ENCODE measurements at regions not wholly inside any gene's neighbourhood (a gene's known extent, or its start where the extent isn't known, plus 50 kb on each side); places are given as distances from the start of the nearest gene placed in this dataset.
"Not testable (repeated sequence)": the region's sequence is repeated elsewhere in the genome, so short reads cannot be mapped to it uniquely, and the experiment has no call there.

DNA sequence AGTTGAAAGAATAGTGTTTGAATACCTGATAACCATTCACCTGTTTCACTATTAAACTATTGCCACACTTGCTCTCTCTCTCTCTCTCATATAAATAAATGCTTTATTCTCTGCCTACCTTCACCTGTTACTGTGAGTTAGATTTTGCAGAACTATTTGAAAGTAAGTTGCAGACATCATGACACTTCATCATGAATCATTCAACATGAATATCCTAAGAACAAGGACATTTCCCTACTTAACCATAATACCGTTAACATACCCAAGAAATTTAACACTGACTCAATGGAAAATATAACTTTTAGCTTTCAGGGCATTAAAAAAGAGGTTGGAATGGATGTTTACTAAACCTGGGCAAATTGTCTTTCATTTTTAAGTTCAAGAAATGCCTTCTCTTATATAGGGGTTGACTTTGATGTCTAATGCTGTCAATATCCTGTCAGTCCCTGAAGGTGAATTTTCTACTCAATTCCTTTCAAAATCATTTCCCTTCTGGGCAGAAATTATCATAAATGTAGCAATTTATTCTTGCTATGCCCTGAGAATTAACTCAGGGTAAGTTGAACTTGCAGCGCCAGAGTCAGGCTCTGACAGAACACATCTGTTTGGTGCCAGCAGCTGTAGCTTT is 582.6 kb upstream of the TLE4 start:
- no peak for DNase-seq

DNA sequence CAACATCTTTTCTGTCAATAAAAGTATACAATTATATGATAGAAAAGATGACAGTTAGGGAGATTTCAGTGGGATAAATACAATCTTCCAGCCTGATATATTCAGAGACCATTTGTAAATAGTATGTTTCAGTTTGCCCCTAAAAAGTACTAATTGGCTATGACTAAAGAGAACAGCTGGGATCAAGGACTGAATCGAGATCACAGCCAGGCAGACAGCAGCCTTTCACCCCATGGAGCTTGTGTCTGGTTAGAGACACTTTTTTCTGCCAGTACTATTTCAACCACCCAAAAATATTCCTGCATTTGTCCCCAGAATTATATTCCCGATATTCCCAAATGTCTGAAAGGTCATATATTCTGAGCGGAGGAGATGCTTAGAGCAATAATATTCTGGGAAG is 577.3 kb upstream of the TLE4 start:
- no peak for DNase-seq

DNA sequence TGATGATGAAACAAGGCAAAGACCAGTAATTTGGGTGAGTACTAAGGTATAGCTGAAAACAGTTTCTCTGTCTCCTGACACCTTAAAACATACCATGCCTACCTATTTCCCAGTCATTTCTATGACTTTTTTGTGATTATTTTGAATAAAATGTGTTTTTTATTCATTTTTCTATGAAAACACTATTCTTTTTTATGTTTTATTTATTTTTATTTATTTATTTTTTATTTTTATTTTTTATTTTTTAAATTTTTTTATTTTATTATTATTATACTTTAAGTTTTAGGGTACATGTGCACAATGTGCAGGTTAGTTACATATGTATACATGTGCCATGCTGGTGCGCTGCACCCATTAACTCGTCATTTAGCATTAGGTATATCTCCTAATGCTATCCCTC is 576.8 kb upstream of the TLE4 start:
- DNase-seq, result not testable (repeated sequence)

DNA sequence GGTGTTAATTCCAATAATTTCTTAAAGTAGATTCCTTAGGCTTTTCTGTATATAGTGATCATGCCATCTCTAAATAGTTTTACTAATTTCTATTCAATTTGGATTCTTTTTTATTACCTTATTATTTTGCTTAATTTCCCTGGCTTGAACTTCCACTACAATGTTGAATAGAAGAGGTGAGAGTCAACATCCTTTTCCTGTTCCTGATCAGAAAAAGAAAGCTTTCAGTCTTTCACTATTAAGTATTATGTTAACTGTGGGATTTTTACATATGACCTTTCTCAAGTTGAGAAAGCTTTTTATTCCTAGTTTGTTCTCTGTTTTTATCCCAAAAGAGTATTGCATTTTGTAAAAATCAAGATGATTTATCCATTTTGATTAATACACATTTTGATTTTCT is 574.5 kb upstream of the TLE4 start:
- DNase-seq, result no peak

DNA sequence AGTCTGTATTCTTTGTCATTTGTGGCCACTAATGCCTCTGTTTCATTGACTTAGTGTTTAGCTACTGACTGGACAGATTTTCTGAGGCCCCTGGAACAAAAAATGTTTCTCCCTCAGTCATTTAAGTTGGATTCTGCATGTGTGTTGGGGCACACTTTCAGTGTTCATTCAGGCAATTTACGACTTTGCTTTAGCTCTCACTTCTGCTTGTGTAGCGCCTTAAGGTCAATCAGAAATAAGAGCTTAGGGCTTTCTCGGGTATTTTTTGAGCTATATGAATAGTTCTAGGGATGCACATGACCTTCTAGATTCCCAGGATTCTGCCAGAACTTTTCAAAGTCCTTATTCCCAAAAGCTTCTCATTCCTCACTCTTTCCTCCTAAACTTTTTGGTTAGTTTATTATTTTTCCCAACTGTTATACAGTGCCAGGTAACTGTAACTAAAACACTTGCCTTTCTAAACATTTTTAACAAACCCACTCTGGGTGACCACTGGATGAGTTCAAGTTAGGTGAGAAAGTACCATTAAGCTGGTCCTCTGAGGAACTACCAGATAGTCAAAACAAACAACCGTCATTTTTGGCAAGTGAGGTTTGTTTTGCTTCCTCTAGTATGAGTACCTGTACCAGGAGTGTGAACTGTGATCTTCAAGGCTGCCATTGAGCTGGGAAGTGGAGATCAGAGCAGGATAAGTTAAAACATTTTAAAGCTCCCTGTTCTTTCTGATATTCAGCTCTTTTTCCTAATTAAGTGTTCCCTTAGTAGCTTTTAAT is 571.3 kb upstream of the TLE4 start:
- DNase-seq, result no peak

DNA sequence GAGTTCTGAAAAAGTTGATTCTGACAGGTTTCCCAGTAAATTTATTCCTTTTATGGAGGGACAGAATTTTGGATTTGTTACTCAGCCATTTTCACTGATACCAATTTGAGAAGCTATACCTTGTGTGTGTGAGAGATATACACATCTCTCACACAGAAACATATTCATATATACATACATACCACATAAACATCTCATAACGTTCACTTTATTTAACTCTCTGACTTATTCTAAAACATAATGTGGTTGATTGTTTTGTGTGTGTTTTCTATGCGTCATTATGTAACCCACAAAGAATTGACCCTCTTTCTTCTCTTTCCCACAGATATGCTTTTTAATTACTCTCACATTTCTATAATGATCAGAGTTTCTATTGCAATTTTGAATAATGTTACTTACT is 570.8 kb upstream of the TLE4 start:
- no peak for DNase-seq

DNA sequence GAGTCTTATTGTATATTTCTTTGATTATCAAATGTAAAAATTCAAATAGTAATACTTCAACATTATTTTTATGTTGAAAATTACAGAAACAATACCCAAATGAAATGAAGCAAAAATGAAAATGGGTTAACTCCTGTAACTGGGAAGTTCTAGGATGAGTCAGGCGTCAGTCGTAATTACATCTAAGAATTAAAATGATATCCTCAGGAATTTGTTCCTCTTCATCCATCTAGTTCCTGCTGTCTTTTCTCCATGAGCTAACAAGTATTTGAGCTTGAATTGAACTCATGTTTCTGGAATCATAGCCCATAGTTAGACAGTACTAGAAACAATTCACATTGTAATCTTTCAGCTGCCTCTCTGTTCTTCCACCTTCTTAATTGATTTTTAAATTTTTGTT is 568.3 kb upstream of the TLE4 start:
- no peak for DNase-seq

DNA sequence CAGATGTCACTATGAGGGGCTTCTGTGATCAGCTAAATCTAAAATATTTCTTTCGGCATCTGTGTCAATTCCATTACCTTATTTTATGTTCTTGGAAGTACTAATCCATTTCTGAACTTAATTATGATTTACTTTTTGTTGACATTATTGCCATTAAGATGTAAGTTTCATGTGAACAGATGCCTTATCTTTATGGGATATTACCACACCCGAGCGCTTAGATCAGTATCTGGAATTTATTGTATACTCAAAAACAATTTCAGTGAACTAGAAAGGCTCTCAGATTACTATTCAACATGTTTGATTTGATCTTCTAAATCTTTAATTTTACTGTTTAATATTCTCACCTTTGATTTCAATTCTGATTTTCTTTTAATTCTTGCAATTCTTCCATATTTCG is 567.7 kb upstream of the TLE4 start:
- no peak for DNase-seq

DNA sequence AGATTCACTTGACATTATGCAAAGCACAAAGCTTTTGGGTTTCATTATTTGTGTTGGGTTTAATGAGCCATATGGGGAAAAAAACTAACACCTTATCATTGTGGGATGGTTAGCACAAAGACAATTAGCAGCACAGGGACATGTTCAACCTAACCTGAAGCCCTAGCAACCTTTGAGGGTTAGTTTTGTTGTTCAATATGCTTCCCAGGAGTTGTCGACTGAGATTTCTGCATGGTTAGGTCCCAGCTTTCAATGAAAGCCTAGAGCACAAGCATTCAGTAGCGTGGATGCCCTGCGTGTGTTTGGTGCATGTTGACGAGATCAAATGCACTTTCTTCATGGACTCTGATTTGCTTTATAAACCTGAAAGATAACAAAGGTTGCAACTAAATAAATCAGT is 565.2 kb upstream of the TLE4 start:
- DNase-seq, result no peak

DNA sequence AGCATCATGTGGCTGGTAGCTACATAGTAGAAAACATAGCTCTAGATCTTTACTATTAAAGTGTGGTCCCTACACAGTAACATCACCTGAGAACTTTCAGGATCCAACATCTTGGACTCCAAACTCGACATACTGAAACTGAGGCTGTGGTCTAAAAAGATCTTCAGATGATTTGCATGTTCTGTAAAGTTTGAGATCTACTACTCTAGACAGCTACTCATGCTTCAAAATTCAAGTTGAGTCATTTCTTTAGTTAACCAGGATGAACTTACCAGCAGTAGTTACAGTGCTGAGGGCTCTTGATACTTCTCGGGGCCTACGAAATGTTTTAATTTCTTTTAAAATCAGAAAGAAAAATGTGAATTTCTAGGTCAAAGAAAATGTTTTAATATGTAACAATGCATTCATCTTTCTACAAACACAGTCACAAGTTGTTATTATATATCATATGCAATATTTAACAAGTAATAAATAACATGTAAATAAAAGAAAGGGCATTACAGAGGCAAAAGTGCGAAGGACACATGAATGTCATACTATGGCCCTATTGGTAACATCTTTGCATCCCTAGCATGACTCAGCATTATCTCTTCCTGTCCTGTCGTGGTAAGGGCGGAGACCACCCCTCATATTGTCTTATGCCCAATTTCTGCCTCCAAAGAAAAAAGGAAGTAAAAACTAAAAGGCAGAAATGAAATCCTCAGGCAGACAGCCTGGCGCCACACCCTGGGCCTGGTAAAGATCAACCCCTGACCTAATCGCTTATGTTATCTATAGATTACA is 563.9 kb upstream of the TLE4 start:
- no peak for DNase-seq

DNA sequence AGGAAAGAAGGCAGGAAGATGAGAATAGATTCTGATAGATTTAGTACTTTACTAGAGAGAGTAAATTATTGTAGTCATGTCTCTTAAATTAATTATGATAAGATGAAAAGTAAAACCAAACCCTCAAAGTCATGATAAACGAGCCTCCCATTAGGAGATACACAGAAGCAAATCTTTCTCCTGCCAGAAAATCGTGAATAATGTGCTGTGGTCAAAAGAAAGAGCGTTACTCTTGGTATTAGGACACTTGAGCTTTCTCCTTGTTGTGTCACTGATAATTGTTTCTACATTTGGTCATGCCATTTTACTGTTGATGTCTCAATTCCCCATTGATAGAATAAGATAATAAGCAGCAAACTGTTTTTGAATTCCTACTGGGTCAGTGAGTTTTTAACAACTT is 562.8 kb upstream of the TLE4 start:
- DNase-seq, result no peak

DNA sequence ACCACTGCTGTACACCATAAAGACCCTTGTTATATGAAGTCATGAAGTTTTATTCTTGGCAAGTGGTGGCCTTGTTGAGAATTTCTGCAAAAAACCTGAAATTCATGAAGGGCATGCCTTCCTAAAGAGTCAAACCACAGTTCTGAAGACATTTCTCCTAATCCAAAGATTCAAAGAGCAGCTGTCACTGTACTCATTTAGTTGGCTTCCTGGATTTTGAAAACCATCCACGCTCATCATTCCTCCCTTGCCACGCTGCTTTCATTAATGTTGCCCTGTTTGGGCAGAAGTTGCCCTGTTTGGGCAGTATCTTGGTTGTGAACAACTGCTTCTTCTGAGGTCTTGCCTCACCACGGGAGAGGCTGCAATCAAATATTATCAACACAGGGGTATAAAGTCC is 560.3 kb upstream of the TLE4 start:
- DNase-seq, result no peak

DNA sequence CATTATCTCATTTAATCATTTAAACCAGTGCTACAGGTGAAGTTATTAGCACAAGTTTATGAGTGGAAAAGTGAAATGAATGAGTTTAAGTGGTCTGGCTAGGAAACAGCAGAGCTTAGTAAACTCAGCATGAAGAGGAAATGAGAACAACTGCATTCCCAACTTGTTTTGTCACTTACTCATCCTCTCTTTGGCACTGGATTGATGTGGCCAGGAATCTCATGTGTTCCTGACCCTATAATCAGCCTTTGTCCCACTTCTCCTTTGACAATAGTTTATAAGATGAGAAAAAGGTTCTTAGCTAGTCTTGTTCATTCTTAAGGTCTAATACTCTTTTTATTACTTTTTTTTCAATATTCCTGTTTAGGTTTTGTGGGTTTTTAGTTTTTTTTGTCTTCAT is 559.2 kb upstream of the TLE4 start:
- DNase-seq, result no peak

DNA sequence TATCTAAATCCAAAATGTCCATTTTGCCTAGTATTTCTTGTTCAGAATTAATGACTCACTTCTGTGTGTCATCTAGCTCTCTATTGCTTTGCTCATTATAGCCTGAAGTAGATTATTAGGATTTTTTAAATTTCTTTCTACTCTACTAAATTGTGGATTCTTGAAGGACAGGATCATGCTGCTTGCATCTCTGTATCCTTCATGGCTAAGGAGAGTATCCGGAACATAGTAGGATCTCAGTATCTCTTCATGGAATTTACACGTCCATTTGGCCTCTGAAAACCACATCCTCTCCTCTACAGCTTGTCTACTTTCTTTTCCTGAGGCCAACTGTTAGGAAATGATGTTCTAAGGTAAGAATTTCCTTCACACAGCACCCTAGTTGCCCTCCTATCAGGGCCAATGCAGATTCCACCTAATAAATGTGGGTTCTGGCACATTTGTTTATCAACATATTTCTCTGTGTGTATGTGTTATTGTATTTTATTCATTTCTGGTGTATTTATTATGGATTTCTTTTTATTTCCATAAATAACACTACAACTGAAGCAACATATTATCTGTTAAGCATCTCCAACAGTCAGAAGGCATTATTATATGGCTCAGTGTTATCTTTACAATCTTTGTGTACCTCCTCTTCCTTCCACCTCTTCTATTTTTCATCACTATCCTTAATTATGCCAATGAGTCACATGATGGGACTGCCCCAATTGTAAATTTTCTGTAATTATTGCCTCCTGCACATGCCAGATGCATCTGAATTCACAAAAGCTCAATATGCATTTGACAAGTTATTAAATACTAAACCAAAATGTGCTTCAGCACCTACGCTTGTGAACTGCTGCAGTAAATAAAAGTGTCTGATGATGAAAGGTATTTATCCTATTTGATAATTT is 557.8 kb upstream of the TLE4 start:
- DNase-seq, result no peak

DNA sequence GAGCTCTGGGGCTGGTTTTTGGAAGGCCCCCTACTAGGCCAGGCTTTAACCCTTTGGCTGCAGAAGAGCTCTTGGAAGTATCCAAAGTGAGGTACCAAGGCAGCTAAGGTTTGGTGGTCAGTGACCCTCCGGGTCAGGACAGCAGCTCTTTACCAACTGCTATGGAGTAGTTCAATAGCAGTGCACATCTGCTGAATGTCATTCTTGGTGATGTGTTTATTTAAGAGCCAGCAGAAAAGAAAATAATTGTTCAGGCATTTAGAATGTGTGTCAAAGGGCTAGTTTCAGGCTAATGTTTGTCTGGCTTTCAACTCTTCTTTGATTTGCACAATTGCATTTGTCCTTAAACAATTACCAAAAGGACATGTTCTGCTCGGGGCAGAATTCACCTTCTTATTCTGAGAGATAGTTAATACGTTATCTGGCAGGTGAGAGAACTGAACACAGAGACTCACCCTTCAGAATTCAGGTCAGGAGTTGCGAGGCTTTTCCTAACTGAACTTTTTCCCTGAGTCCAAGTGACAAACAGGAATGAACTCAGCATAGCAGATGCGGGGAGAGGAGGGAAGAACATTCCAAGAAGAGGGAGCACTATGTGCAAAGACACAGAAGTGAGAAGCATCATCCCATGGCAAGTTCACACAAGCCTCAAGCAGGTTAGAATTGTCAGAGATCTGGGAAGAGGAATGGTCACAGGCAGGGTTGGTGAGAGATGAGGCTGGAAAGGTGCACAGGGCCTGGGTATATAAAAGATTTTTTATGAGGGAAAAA is 556.7 kb upstream of the TLE4 start:
- no peak for DNase-seq

DNA sequence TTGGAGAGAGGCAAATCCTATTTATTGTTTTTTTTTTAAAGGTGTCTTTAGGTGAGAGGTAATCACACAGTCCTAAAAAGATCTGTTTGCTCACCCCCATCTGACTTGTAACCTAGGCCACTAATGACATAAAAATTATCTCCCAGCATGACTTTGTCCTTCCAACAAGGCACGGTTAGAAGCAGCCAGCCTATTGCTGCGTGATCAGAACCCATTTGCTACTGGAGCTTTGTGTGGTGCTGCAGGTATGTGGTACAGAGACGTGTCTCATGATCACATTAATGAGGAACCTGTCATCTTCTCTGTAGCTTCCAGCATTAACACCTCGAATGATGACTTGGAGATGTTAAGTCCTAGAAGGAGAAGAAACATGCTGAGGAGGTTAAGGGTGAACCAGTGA is 555.8 kb upstream of the TLE4 start:
- no peak for DNase-seq

DNA sequence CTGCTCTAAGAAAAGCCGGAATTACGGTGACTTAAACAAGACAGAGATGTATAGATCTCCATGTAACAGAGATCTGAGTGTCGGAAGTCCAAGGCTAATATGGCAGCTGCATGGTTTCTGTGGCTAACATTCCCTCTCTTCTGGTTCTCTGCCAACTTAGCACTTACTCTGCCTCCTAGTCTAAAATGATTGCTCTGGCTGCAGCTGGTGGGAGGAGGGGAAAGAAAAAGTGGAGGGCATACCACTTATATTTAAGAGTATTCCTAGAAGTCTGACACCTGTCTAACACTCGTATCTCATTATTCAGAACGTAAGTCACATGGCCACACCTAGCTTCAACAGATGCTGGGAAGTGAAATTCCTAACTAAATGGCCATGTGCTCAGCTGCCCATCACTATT is 551.5 kb upstream of the TLE4 start:
- DNase-seq, result no peak

DNA sequence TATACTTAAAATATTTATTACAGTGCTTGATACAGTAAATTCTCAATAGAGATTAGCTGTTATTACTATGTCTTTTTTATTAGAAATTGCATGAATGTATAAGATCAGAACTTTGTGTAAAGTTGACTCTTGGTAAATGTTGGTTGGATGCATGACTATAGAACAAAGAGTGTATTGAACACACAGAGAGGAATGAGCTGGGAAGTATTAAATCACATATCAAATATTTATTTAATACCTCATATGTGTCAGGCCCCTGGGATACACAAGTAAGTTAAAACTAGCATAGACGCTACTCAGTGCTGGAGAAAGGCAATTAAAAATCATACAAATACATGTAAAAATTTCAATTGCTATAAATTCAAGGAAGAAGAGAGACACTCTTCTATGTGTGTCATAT is 550.7 kb upstream of the TLE4 start:
- no peak for DNase-seq

DNA sequence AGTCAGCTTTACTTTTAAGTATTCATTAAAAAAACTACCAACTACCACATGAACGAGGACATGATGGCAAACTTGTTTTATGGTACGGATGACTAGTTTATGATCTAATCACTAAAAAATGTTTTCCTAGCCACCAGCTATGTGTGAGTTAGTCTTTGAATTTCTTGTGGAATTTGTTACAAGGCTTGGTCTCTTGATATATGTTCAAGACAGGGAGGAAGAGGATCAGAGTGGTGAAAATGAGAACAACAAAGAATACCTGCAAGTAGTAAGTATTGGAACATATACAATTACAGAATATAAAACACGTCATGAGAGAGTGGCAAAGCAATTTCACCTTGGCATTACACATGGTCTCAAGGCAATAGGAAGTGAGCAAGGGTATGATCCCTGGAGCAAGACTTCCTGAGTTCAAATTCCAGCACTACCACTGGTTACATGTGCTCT is 548.6 kb upstream of the TLE4 start:
- no peak for DNase-seq

DNA sequence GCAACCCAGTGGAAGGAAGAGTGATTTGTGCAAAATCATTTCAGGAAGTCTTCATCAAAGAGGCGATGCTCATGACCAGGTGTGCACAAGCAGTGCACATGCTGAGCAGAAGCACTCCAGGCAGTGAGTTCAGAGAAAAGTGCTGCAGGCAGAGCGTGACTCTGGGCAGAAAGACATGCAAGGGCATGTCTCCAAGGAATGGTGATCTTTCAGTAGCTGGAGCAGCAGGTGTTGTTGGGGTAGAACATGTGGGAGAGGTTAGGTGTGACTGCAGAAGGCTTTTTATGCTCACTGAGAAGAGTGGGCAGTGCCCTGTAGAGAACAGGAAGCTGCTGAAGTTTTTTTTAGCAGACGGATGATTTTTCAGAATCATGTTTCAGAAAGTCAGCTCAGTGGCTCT is 545.4 kb upstream of the TLE4 start:
- no peak for DNase-seq

DNA sequence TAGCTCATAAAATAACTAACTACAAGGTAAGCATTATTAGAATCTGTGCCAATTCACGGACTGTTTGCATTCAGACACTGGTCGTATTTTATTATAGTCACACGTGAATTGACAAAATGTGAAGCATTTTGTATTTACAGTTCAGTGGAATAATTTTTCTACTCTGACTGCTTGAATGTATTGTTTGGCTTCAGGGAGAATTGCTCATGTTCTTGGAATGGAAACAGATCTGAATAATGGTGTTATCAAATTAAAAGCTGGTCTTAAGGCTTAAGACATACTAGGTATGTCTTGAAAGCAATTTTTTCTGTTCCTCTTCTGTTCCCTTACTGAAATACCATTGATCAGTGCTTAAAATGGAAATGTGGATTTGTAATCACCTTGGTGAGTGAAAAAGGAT is 543.7 kb upstream of the TLE4 start:
- no peak for DNase-seq

DNA sequence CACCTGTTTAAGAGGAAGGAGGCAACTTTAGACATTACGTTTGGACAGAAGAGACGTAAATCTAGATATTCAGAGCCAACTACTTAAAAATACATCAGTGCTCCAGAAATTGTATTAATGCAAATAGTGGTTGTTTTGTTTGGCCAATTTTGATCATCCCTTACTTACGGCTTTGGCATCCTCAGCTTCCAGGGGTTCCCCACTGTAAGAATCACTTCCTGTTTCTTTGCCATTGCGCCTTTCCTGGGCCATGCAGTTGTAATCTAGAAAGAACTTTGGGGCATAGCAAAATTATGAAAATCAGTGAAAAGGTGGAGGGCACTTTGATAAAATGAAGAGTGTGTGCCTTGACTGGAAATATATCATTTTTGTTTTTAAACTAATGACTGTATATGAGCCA is 537.2 kb upstream of the TLE4 start:
- no peak for DNase-seq
